Activated CD4-positive, alpha-beta T cell treated with anti-CD3 and anti-CD28 coated beads, Interleukin-2, amount 50 U/mL, for 16 hours (primary cell): ENCODE measurements at regions not wholly inside any gene's neighbourhood (a gene's known extent, or its start where the extent isn't known, plus 50 kb on each side); places are given as distances from the start of the nearest gene placed in this dataset.
"Not testable (repeated sequence)": the region's sequence is repeated elsewhere in the genome, so short reads cannot be mapped to it uniquely, and the experiment has no call there.

Experiments used
- DNase-seq: peaks from one replicate; pipeline ENCODE4 v3.0.0-alpha.2; 2020

DNA sequence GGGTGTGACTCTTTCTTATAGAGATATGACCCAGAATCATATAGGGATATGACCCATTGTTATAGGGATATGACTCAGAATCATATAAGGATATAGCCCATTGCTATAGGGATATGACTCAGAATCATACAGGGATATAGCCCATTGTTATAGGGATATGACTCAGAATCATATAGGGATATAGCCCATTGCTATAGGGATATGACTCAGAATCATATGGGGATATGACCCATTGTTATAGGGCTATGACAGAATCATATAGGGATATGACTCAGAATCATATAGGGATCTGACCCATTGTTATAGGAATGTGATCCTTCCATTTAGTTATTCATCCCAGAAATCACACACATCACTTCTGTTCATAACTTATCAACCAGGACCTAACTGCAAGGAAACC, 312.2 kb upstream of the ADARB2 start:
- DNase-seq = no peak

DNA sequence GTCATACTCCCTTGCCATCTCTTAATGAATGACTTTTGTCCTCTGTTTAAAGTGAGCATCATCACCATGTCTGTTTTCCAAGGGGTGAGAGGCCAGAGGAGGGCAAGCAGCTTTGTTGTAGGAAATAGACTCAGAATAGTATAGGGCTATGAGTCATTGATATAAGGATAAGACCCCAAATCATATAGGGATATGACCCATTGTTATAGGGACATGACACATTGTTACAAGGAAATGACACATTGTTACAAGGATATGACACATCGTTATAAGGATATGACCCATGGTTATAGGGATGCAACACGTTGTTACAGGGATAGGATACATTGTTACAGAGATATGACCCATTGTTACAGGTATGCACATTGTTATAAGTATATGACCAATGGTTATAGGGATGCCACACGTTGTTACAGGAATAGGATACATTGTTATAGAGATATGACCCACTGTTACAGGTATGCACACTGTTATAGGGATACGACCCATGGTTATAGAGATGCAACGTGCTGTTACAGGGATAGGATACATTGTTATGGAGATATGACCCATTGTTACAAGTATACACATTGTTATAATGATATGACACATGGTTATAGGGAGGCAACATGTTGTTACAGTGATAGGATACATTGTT, 311.1 kb upstream of the ADARB2 start:
- DNase-seq = no peak

DNA sequence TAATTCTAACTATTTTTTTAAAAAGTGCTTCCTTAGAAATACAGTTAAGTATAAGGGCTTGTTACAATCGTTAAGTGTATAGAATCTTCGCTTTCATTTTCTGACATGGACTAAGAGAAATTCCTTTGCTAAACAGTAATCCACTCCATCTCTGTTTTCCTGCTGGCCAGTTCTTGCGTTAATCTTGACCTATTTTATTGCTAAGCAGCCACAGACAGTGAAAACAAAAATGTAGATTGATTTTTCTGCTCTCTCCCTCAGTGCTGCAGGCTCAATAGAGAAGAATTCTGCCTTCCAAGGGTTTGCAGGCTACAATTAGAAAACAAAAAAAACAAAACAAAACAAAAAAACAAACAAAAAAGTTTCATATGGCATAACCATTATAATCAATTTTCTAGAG, 310.4 kb upstream of the ADARB2 start:
- no peak for DNase-seq

DNA sequence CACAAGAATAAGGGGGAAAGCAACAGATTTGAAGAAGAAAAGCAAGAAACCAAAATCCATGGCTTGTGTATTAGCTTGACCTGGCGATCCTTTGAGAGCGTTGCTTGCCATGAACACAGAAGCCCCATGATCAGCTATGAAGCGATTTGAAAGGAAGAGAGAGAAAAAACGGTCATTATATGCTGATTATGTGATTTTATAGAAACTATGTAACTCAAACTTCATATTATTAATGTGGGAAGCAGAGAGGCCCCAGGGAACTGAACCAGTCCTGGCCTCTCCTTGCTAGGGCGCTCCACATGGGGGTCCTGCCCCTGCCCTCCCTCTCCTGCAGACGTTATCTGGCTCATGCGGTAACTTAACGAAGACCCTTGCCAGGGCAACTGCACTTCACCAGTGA, 306.1 kb upstream of the ADARB2 start:
- DNase-seq = no peak

DNA sequence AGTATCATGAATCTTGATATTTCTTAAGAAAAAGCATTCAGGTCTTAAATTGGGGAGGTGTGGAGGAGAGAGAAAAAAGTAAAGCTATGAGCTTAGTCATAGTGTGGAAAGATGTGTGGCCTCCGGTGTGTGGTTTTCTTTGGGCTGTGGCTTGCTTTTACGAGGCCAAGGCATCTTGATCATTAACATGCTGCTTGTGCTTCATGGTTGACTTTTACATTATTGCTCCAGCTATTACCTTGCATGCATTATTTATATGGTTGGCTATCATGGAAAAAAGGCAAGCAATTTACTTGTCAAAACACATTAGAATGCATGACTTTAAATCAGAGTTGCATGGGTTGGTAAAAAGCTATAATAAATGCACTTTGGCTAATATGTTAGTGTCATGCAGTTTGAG, 300.7 kb upstream of the ADARB2 start:
- no peak for DNase-seq

DNA sequence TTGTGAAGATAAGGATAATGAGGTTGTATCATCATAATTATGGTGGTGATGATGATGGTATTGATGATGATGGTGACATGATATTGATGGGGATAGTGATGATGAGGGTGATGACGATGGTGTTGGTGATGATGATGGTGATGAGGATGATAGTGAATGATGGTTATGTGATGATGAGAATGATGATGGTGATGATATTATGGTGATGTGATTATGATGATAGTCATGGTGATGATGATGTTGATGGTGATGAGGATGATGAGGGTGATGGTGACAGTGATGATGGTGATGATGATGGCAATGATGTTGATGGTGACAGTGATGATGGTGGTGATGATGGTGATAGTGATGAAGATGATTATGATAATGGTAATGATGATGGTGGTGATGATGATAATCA, 299.9 kb upstream of the ADARB2 start:
- DNase-seq = no peak

DNA sequence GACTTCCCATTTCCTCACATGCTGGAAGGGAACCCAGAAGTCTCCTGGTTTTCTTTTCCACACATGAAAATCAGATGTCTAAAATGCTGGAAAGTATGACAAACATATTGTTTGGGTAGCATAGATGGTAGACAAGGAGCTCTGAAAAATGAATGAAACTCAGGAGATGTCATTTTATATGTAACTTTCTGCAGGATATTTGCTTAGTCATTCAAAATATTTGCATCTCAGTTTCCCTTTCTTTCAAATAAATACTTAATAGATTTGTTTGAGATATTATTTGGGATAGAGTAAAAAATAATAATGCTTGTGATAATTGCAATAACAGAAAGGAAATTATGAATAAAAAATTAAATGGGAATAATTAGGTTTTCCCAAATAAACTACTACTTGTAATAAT, 298.9 kb upstream of the ADARB2 start:
- DNase-seq = no peak

DNA sequence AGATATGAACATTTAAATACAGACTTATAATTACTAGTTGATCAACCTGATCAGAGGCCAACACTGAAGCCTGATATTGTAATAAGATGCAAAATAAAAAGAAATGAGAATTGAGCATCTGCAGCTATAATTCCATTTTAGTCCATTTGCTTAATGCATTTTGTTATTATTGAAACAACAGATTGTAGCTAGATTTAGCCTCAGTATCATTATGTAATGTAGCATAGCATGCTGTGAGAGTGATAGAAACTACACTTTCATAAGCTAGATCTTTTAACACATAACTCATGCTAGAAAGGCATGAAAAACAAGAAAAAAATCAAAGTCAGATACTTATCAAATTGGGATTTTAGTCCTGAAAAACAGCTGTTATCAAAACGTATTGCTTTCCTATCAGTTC, 292.7 kb upstream of the ADARB2 start:
- no peak for DNase-seq

DNA sequence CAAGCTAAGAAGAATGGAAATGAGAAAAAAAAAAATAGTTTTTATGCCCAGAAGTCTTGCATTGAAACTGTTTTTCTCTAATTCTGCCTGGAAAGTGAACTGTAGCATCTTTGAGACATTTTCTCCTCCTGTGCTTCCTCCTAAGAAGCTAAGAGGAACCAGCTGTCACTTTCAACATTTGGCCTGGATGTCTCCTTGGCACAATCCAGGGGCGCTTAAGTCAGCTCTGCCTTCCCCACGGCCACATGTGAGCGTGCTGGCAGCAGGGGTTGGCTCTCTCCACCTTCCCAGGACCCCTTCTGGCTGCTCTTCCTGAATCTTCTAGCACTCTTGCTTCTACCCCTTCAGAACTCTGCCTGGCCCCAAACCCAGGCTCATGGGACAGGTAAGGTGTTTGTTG, 289.6 kb upstream of the ADARB2 start:
- no peak for DNase-seq

DNA sequence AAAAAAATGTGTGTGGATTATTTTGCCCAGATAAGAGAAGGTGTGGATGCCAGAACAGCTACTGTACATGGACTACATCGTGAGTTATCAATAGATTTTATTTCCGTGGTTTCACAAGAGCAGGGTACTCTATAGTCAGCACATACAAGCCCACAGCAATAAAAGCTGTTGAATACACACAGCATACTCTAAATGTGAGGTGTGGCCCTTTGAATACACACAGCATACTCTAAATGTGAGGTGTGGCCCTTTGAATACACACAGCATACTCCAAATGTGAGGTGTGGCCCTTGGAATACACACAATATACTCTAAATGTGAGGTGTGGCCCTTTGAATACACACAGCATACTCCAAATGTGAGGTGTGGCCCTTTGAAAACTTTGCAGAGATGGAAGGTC, 287.4 kb upstream of the ADARB2 start:
- not testable (repeated sequence) for DNase-seq

DNA sequence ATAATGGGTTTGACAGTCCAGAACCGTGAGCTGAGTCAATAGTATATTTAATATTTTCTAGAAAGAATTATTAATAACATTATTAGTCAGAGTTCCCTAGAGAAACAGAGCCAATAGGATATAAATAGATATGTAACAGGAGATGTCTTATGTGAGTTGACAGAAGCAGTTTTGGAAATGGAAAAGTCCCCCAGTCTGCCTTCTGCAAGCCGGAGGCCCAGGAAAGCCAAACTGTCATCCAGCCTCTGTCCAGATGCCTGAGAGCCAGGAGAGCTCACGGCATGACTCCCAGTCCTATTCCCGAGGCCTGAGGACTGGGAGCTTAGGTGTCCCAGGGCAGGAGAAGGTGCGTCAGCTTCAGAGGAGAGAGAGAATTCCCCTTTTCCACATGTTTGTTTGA, 286.4 kb upstream of the ADARB2 start:
- no peak for DNase-seq

DNA sequence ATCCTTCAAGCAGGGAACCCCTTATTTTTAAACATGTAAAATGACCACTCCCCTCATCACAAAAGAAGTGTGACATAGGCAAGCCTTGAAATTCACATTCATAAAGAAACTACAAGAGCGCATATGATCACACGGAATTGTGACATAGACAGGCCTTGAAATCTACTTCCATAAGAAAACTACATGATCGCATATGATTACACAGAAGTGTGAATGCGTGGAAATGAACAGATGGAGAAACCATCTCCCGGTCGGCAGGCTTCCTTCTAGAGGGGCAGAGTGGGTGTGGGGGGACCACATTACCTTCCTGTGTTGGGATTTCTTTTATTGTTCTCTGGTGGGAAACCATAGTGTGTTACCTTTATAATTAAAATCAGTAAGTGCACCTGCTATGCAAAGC, 285.1 kb upstream of the ADARB2 start:
- no peak for DNase-seq

DNA sequence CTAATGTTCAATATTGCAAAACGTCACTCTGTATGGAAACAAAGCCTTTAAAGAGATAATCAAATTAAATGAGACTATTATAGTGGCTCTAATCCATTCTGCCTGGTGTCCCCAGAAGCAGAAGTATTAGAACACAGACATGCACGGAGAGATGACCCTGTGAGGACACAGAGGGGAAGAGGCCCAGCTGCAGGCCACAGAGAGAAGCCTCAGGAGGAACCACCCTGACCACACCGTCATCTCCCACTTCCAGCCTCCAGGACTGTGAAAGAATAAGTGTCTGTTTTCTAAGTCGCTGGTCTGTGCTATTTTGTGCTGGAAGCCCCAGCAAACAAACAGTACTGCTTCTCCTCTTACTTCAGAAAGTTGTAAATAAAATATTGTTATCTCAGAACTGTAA, 283.5 kb upstream of the ADARB2 start:
- no peak for DNase-seq

DNA sequence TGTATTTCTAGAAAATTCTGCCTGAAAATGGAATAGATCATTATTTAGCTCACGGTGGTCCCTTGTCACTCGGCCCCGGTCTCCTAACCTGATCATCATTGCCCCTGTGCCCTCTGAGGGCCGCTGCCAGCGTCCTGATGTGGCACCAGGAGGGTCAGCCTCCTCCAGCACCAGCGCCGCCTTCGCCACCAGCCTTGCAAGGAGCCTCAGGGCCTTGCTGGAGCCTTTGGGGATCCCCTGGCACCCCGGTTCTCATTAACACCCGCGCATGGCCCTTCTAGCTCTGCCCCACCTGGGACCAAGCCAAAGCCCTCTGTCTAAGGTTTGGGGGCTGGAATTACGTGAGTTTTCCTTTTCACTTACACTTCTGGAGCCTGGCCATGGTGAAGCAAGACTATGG, 282.5 kb upstream of the ADARB2 start:
- DNase-seq = no peak

DNA sequence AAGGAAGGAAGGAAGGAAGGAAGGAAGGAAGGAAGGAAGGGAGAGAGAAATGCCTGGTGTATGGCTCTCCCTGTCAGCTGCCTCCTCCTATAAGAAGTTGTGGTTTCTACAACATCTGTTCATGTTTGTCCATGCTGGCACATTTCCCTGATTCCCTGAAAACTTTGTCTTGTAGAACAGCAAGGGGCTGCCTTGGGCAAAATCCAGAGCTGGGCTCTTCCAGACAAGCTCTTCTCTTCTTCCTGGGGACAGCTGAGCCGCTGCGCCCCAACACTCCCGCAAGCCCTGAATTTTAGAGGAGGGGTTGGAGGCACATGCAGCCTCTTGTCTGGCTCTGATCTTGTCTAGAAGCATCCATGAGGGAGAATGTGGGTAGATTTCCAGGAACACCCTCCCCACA, 282.0 kb upstream of the ADARB2 start:
- DNase-seq = no peak

DNA sequence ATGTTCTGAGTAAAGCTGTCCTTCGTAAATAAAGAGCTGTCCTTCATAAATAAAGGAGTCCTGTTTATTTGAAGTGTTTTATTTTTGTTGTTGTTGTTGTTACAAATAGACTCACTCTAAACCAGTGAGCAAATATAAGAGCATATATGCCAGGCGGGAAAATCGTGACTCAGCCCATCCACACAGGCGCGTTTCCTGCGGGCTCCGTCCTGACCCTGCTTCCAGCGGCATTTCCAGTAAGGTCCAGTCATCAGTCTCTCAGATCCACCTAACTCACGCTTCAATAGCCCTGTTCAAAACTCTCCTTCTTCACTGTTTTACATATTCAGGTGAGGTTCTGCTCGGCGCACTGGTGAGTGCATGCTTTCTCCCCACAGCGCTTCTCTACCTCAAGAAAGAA, 277.2 kb upstream of the ADARB2 start:
- DNase-seq = no peak

DNA sequence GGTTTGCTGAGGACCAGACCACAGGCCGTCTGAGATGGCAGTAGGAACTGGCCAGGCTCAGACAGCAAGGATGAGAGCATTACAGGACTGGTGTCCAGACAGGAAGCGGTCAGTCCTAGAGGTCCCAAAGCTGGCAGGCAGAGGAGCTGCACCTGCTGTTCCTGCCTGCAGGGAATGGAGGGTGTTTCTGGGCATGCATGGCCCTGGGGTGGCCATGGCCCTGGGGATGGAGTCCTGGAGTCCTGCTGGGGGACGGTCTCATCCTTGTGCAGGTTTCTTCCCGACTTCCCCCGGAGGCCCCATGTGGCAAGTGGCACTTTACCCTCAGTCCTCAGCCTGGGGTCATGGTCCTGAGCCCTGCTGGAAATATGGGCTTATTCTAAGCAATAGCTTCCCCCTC, 274.9 kb upstream of the ADARB2 start:
- DNase-seq = no peak

DNA sequence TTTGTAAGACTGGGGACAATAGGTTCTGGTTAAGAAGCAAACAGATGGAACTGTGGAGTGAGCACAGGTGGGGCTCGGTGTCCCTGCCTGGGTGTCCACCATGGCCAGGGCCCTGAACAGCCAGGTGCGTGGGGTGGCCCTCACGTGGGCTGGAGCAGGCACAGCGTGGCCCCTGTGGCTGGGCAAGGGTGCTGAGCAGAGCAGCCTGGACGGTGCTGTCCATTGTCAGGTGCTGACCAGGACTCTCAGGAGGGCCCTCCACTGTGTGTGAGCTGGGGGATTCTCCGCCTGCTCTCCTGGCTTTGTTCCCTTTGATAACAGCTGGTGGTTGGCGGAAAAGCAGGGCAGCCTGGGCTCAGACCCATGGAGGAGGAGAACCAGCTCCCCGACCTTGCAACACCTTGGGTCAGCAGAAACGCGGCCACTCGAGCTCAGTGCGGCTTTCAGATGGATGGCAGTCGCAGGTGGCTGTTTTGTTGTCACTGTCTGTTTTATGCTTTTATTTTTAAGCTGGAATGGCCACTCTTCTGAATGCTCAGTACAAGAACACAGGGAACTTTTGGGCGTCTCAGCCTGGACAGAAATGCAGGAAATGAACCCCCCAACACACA, 273.9 kb upstream of the ADARB2 start:
- DNase-seq = no peak

DNA sequence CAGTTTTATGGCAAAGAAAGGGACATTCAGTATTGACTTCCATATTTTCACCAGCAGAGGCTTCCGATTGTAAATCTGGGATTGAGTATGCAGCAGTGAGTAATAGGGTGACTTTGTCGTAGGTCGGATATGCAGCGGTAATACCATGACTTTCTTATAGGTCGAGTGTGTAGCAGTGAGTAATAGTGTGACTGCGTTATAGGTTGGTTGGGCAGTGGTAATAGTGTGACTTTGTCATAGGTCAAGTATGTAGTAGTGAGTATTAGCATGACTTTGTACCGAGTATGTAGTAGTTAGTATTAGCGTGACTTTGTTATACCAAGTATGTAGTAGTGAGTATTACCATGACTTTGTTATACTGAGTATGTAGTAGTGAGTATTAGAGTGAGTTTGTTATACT, 268.2 kb upstream of the ADARB2 start:
- DNase-seq = no peak

DNA sequence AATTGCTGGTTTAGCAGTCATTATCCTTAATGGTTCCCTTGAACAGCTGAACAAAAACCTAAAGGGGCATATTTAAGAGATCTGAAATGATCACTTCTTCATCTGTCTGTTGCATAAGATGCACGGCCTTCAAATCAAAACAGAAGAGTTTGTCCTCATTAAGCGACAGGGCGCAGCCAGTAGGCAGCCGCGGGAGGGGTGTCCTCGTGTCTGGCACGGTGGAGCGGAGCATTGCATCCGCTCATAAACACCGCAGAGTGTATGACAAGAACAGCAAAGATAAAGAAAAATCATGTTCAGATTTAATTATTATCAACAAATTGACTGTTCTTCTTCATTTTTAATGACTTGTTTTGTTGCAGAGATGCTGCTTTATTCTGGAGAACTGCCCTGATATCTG, 255.6 kb upstream of the ADARB2 start:
- DNase-seq = no peak

DNA sequence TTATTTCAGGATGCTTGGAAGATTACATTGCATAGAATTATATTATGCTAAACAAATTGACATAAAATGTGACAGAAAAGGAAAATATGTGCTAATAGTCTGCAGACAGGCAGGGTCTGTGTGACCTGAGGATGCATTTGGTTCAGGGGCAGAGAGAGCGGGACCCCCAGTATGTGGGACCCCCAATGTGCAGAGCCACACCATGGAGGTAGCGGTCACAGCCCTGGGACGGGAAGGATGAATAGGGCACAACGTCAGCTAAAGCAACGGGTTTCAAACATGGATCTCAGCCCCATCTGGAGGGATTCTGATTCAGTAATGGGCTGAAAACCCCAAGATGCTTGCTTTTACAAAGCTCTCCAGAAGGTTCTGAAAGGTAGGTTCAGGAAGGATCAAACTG, 251.8 kb upstream of the ADARB2 start:
- DNase-seq = no peak

DNA sequence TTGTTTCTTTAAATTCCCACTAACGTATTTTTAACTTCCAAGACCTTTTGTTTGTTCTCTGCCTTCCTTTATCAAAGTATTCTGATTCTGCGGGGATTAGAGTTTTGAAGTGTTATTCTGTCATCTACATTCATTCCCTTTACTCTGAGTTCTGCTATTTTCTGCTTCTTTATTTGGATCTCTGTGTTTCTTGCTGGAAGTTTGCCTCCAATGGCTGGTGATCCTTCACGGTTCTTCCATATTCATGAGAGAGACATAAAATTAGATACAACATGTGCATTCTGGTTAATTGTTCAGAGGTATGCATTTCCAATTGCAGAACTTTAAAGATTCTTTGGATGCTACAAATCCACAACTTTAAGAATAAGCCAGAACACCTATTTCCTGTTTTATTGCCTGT, 244.7 kb upstream of the ADARB2 start:
- DNase-seq = no peak

DNA sequence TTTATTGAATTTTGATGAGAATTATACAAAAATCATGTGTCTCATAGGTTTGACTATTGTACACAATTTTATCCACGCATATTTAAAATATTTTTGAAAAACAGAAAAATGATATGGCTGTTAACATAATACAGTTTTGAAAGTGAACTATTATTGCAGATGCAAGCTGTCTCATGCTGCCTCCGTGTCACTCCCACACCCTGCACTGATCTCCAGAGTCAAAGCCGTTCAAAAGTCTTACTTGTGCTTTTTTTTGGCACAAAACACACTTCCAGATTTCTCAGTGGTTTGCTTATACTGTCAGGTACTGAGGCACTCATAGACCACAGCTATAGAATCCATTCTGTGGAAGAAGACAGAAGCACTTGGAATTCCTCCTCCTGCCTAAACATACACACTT, 243.1 kb upstream of the ADARB2 start:
- no peak for DNase-seq

DNA sequence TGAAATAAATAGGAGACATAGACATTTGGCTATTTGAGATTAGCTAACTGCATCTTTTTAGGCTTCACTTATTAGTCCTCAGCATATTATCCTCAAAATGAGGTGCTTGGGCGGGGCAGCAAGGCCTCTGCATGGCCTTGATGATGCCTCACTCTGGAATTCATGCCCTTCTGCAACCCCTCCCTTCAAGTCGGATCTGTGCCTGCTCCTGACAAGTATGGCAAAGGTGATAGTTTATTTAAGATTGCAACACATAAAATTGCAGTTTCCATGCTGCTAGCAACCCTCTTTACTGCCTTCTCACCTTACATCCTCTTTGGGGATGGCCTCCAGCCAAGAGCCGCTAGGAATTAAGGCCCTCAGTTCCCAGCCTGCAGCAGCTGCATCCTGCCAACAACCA, 241.3 kb upstream of the ADARB2 start:
- no peak for DNase-seq

DNA sequence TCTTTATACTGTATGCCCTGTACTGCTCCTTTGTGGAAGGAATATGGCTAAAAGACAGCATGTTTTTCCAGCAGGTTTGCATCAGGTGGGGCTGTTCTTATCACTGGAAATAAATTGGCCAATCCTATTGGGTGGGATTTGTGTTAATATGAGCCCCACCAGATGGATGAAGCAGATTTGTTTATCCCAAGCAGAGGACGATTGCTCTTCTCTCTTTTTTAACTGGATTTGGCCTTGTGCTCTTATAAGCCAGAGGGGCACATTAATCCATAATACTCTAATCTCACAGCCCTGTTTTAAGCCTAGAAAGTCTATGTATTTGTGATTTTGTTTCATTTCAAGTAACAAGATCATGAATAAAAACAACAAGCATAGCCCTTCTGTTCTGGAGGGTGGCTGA, 240.1 kb upstream of the ADARB2 start:
- DNase-seq = no peak

DNA sequence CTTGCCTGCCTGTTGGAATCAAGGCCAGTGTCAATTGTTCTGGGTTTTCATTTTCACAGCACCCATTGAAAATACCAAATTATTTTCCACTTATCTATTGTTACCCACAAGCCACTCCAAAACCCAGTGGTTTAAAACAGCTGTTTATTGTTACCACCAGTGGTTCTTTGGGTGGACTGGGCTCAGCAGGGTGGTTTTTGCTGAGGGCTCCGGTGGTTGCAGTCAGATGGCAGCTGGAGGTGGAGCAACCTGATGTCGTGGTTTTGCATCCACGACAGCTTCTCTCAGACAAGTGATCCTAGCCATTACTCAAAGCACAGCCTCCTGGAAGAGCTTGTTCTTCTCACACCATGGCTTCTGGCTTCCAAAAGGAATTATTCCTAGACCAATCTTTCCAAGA, 235.1 kb upstream of the ADARB2 start:
- DNase-seq = no peak
